HCT116 (cell line): ENCODE measurements at regions not wholly inside any gene's neighbourhood (a gene's known extent, or its start where the extent isn't known, plus 50 kb on each side); places are given as distances from the start of the nearest gene placed in this dataset.

Experiments
- CEBPB ChIP-seq: IDR thresholded peaks from 2 replicates; pipeline ENCODE4 v1.6.1; 2012; ENCODE audit warnings: low read depth
- ELF1 ChIP-seq: IDR thresholded peaks from 2 replicates; pipeline ENCODE4 v1.6.1; 2012; ENCODE audit warnings: low read depth, borderline replicate concordance
- EZH2 ChIP-seq: fragments of 200-600 bp; sonication (generic); IDR thresholded peaks from 2 replicates; pipeline ENCODE4 v1.6.1; 2017; ENCODE audit warnings: antibody characterized with exemption, mixed run types
- FOSL1 ChIP-seq: IDR thresholded peaks from 2 replicates; pipeline ENCODE4 v1.6.1; 2012; ENCODE audit warnings: low read depth
- JUND ChIP-seq: IDR thresholded peaks from 2 replicates; pipeline ENCODE4 v1.6.1; 2012
- POLR2A ChIP-seq: IDR thresholded peaks from 2 replicates; pipeline ENCODE4 v1.7.0; 2011; ENCODE audit warnings: borderline replicate concordance; ENCODE audit not compliant: insufficient read depth, insufficient read length; ENCODE audit errors: extremely low read depth
- POLR2AphosphoS5 ChIP-seq: IDR thresholded peaks from 2 replicates; pipeline ENCODE4 v1.6.1; 2011; ENCODE audit warnings: mild to moderate bottlenecking, low read depth, low read length, moderate library complexity
- RAD21 ChIP-seq: IDR thresholded peaks from 2 replicates; pipeline ENCODE4 v1.6.1; 2012; ENCODE audit warnings: low read depth, mild to moderate bottlenecking
- SIN3A ChIP-seq: IDR thresholded peaks from 2 replicates; pipeline ENCODE4 v1.6.1; 2012; ENCODE audit warnings: low read depth
- YY1 ChIP-seq: IDR thresholded peaks from 2 replicates; pipeline ENCODE4 v1.6.1; 2011; ENCODE audit warnings: low read length, low read depth, moderate library complexity, mild to moderate bottlenecking; ENCODE audit not compliant: insufficient replicate concordance; ENCODE audit errors: extremely low read depth
- ZNF274 ChIP-seq: fragments of 200-500 bp; sonication (Bioruptor generic); IDR thresholded peaks from 2 replicates; pipeline ENCODE4 v1.6.1; 2014; ENCODE audit warnings: mild to moderate bottlenecking, low read depth, low read length, inconsistent platforms
- TF ChIP-seq, protein P1 (sequence below), 3 experiments: fragments of 200-600 bp in 1 of 3; sonication (generic) in 1 of 3; IDR thresholded peaks in 2 of 3; conservative IDR thresholded peaks in 1 of 3; 2 replicates each; pipeline ENCODE4 v1.5.1; 2012 to 2017; ENCODE audit warnings: low read depth in 2 of 3, low read length in 2 of 3, antibody characterized with exemption in 1 of 3, borderline replicate concordance in 1 of 3, control low read depth in 1 of 3, mild to moderate bottlenecking in 1 of 3, mixed read lengths in 1 of 3, mixed run types in 1 of 3, moderate library complexity in 1 of 3; ENCODE audit not compliant: insufficient read depth in 1 of 3
- TF ChIP-seq, protein P2 (sequence below): IDR thresholded peaks from 2 replicates; pipeline ENCODE4 v1.6.1; 2012

DNA sequence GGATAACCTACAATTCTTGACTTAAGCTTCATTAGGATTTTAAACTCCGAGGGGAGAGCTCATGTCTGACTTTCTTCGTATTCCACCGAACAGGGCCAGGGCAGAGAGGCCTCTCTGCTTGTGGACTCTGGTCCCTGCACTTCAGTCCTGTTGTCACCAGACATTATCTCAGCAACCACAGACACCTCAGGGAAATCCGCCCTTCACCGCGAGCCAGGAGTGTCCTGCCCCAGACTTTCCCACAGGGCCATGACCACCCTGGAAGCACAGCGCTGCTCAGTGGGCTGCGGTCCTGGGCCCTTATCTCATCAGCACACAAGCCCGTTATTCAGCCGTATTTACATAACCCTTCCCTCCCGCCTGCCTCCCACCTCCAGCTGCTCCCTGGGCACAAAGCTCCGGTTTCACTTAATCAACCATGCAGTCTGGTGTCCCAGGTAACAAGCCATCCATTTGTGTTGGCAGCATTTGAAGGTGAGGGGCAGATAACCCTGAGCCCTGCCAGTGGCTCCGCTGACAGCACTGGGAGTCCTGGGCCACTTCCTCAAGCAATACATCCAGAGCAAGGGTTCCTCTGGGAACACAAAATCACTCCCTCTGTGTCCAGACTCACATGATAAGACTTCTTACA, 122.8 kb upstream of the RAB4A start:
- TF ChIP-seq, protein P1, sequence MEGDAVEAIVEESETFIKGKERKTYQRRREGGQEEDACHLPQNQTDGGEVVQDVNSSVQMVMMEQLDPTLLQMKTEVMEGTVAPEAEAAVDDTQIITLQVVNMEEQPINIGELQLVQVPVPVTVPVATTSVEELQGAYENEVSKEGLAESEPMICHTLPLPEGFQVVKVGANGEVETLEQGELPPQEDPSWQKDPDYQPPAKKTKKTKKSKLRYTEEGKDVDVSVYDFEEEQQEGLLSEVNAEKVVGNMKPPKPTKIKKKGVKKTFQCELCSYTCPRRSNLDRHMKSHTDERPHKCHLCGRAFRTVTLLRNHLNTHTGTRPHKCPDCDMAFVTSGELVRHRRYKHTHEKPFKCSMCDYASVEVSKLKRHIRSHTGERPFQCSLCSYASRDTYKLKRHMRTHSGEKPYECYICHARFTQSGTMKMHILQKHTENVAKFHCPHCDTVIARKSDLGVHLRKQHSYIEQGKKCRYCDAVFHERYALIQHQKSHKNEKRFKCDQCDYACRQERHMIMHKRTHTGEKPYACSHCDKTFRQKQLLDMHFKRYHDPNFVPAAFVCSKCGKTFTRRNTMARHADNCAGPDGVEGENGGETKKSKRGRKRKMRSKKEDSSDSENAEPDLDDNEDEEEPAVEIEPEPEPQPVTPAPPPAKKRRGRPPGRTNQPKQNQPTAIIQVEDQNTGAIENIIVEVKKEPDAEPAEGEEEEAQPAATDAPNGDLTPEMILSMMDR (IDR thresholded peaks at IDR 0.05 in 2 of 3, conservative IDR thresholded peaks at IDR 0.05 in 1 of 3; ENCODE audit: borderline replicate concordance in 1 of 3, insufficient read depth in 1 of 3, low read depth in 2 of 3, low read length in 2 of 3), result no peak
- TF ChIP-seq, protein P2, sequence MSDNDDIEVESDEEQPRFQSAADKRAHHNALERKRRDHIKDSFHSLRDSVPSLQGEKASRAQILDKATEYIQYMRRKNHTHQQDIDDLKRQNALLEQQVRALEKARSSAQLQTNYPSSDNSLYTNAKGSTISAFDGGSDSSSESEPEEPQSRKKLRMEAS, result no peak
- no peak for TF ChIP-seq POLR2A
- no peak for TF ChIP-seq EZH2
- TF ChIP-seq ELF1, result no peak
- no peak for TF ChIP-seq SIN3A
- TF ChIP-seq CEBPB, result no peak
- no peak for TF ChIP-seq JUND
- TF ChIP-seq FOSL1, result no peak
- no peak for TF ChIP-seq YY1
- TF ChIP-seq RAD21, result no peak
- no peak for TF ChIP-seq ZNF274
- no peak for TF ChIP-seq POLR2AphosphoS5
